Fibroblast of lung (primary cell): ENCODE measurements at regions not wholly inside any gene's neighbourhood (a gene's known extent, or its start where the extent isn't known, plus 50 kb on each side); places are given as distances from the start of the nearest gene placed in this dataset.

Experiments used
- CTCF ChIP-seq, 2 donors: IDR thresholded peaks in 1 of 2; conservative IDR thresholded peaks in 1 of 2; 1 replicate in 1 of 2; 2 replicates in 1 of 2; pipeline ENCODE4 v1.5.1; 2011 to 2012; ENCODE audit warnings: low read length in 2 of 2, control low read depth in 1 of 2, inconsistent platforms in 1 of 2, low read depth in 1 of 2, mild to moderate bottlenecking in 1 of 2
- EZH2 ChIP-seq: IDR thresholded peaks from 2 replicates; pipeline ENCODE4 v1.5.1; 2012; ENCODE audit warnings: low read length, control low read depth, mild to moderate bottlenecking; ENCODE audit errors: missing control alignments

- TF ChIP-seq CTCF (conservative IDR thresholded peaks at IDR 0.05 in 1 of 2, IDR thresholded peaks at IDR 0.05 in 1 of 2; ENCODE audit: low read depth in 1 of 2, low read length in 2 of 2) (no peak), EZH2 (no peak)
Measured at GRCh38 chr4:4735136-4735750, 124.2 kb upstream of the MSX1 start.
